Erythroblast (primary cell): ENCODE measurements at regions not wholly inside any gene's neighbourhood (a gene's known extent, or its start where the extent isn't known, plus 50 kb on each side); places are given as distances from the start of the nearest gene placed in this dataset.

Source experiments
- GATA1 ChIP-seq: IDR thresholded peaks from 2 replicates; pipeline ENCODE4 v1.6.1; 2011; ENCODE audit warnings: low read depth, mild to moderate bottlenecking, control low read depth, low read length, moderate library complexity
- POLR2A ChIP-seq: IDR thresholded peaks from 2 replicates; pipeline ENCODE4 v1.6.1; 2011; ENCODE audit warnings: mild to moderate bottlenecking, low read length

GRCh38 chr3:89656388-89656787, 549.0 kb downstream of the EPHA3 start:
- TF ChIP-seq POLR2A, result no peak
- TF ChIP-seq GATA1, result no peak
